ENCODE measurements at regions not wholly inside any gene's neighbourhood (a gene's known extent, or its start where the extent isn't known, plus 50 kb on each side); places are given as distances from the start of the nearest gene placed in this dataset.
"Not testable (repeated sequence)": the region's sequence is repeated elsewhere in the genome, so short reads cannot be mapped to it uniquely, and the experiment has no call there.

GRCh38 chr6:102928109-102928508, 1534.6 kb downstream of the GRIK2 start:
- Histone ChIP-seq H3K4me1 (ENCODE audit: control insufficient read depth, insufficient read depth, low read length) (no peaks in the 10 kb centered on the region), H3K4me3 (ENCODE audit: low read depth, low read length) (no peak overlapping the region), H3K9ac (ENCODE audit: low read length) (no peak overlapping the region), H3K27ac (ENCODE audit: low read depth, low read length) (no peak overlapping the region), H3K9me3 (ENCODE audit: control insufficient read depth, insufficient read depth, low read depth, low read length) (no peaks in the 10 kb centered on the region), H3K36me3 (ENCODE audit: control insufficient read depth, insufficient read depth, low read length) (no peaks in the 10 kb centered on the region), H3K27me3 (ENCODE audit: control insufficient read depth, insufficient read depth, low read length) (no peaks in the 10 kb centered on the region)

GRCh38 chr6:102918161-102918560, 1524.7 kb downstream of the GRIK2 start:
- Histone ChIP-seq H3K27ac (ENCODE audit: low read depth, low read length) (no peak overlapping the region), H3K9me3 (ENCODE audit: control insufficient read depth, insufficient read depth, low read depth, low read length) (no peaks in the 10 kb centered on the region), H3K27me3 (ENCODE audit: control insufficient read depth, insufficient read depth, low read length) (no peaks in the 10 kb centered on the region), H3K9ac (ENCODE audit: low read length) (no peak overlapping the region), H3K36me3 (ENCODE audit: control insufficient read depth, insufficient read depth, low read length) (no peaks in the 10 kb centered on the region), H3K4me1 (ENCODE audit: control insufficient read depth, insufficient read depth, low read length) (no peaks in the 10 kb centered on the region), H3K4me3 (ENCODE audit: low read depth, low read length) (no peak overlapping the region)

GRCh38 chr6:102911571-102911970, 1518.1 kb downstream of the GRIK2 start:
- no peaks in the 10 kb centered on the region for H3K27me3 ChIP-seq (ENCODE audit: control insufficient read depth, insufficient read depth, low read length)
- H3K9me3 ChIP-seq (ENCODE audit: control insufficient read depth, insufficient read depth, low read depth, low read length) = 0 out of 2 replicates have a peak, but pooled peaks cover 4% of the 10 kb centered on the region
- 0 out of 2 replicates have a peak, but pooled peaks cover 4% of the 10 kb centered on the region for H3K4me1 ChIP-seq (ENCODE audit: control insufficient read depth, insufficient read depth, low read length)
- H3K36me3 ChIP-seq (ENCODE audit: control insufficient read depth, insufficient read depth, low read length) = no peaks in the 10 kb centered on the region
- no peak overlapping the region for H3K27ac ChIP-seq (ENCODE audit: low read depth, low read length)
- no peak overlapping the region for H3K9ac ChIP-seq (ENCODE audit: low read length)
- no peak overlapping the region for H3K4me3 ChIP-seq (ENCODE audit: low read depth, low read length)

- H3K9me3 ChIP-seq (ENCODE audit: control insufficient read depth, insufficient read depth, low read depth, low read length) = not testable (repeated sequence)
Measured at GRCh38 chr6:102910701-102911139, 1517.2 kb downstream of the GRIK2 start.

GRCh38 chr6:102907181-102907580, 1513.7 kb downstream of the GRIK2 start:
- Histone ChIP-seq H3K4me3 (ENCODE audit: low read depth, low read length) (no peak overlapping the region), H3K27ac (ENCODE audit: low read depth, low read length) (no peak overlapping the region), H3K27me3 (ENCODE audit: control insufficient read depth, insufficient read depth, low read length) (no peaks in the 10 kb centered on the region), H3K36me3 (ENCODE audit: control insufficient read depth, insufficient read depth, low read length) (no peaks in the 10 kb centered on the region), H3K9me3 (ENCODE audit: control insufficient read depth, insufficient read depth, low read depth, low read length) (0 out of 2 replicates have a peak, but pooled peaks cover 4% of the 10 kb centered on the region), H3K9ac (ENCODE audit: low read length) (no peak overlapping the region), H3K4me1 (ENCODE audit: control insufficient read depth, insufficient read depth, low read length) (0 out of 2 replicates have a peak, but pooled peaks cover 4% of the 10 kb centered on the region)

More at GRCh38 chr6:102910701-102911139, 1517.2 kb downstream of the GRIK2 start:
- H3K27ac ChIP-seq (ENCODE audit: low read depth, low read length); H3K4me3 ChIP-seq (ENCODE audit: low read depth, low read length); H3K27me3 ChIP-seq (ENCODE audit: control insufficient read depth, insufficient read depth, low read length); H3K36me3 ChIP-seq (ENCODE audit: control insufficient read depth, insufficient read depth, low read length); H3K9ac ChIP-seq (ENCODE audit: low read length); H3K4me1 ChIP-seq (ENCODE audit: control insufficient read depth, insufficient read depth, low read length): not testable (repeated sequence)

- no peak overlapping the region for H3K9ac ChIP-seq (ENCODE audit: low read length)
- H3K4me1 ChIP-seq (ENCODE audit: control insufficient read depth, insufficient read depth, low read length) = 0 out of 2 replicates have a peak, but pooled peaks cover 4% of the 10 kb centered on the region
- no peaks in the 10 kb centered on the region for H3K36me3 ChIP-seq (ENCODE audit: control insufficient read depth, insufficient read depth, low read length)
- no peaks in the 10 kb centered on the region for H3K27me3 ChIP-seq (ENCODE audit: control insufficient read depth, insufficient read depth, low read length)
- H3K4me3 ChIP-seq (ENCODE audit: low read depth, low read length) = no peak overlapping the region
- H3K9me3 ChIP-seq (ENCODE audit: control insufficient read depth, insufficient read depth, low read depth, low read length) = no peaks in the 10 kb centered on the region
- H3K27ac ChIP-seq (ENCODE audit: low read depth, low read length) = no peak overlapping the region
Measured at GRCh38 chr6:102902471-102902870, 1509.0 kb downstream of the GRIK2 start.

- Histone ChIP-seq H3K27me3 (ENCODE audit: control insufficient read depth, insufficient read depth, low read length) (no peaks in the 10 kb centered on the region), H3K9me3 (ENCODE audit: control insufficient read depth, insufficient read depth, low read depth, low read length) (no peaks in the 10 kb centered on the region)
Measured at GRCh38 chr6:102895683-102896082, 1502.2 kb downstream of the GRIK2 start.

GRCh38 chr6:102885165-102885564, 1491.7 kb downstream of the GRIK2 start:
- no peak overlapping the region for H3K27ac ChIP-seq (ENCODE audit: low read depth, low read length)
- H3K36me3 ChIP-seq (ENCODE audit: control insufficient read depth, insufficient read depth, low read length) = no peaks in the 10 kb centered on the region
- no peaks in the 10 kb centered on the region for H3K4me1 ChIP-seq (ENCODE audit: control insufficient read depth, insufficient read depth, low read length)
- H3K4me3 ChIP-seq (ENCODE audit: low read depth, low read length) = no peak overlapping the region
- H3K9me3 ChIP-seq (ENCODE audit: control insufficient read depth, insufficient read depth, low read depth, low read length) = no peaks in the 10 kb centered on the region
- no peaks in the 10 kb centered on the region for H3K27me3 ChIP-seq (ENCODE audit: control insufficient read depth, insufficient read depth, low read length)
- H3K9ac ChIP-seq (ENCODE audit: low read length) = no peak overlapping the region

More at GRCh38 chr6:102895683-102896082, 1502.2 kb downstream of the GRIK2 start:
- H3K4me3 ChIP-seq (ENCODE audit: low read depth, low read length) = no peak overlapping the region
- no peaks in the 10 kb centered on the region for H3K4me1 ChIP-seq (ENCODE audit: control insufficient read depth, insufficient read depth, low read length)
- H3K36me3 ChIP-seq (ENCODE audit: control insufficient read depth, insufficient read depth, low read length) = no peaks in the 10 kb centered on the region
- no peak overlapping the region for H3K27ac ChIP-seq (ENCODE audit: low read depth, low read length)
- H3K9ac ChIP-seq (ENCODE audit: low read length) = no peak overlapping the region

GRCh38 chr6:102853249-102853955, 1459.9 kb downstream of the GRIK2 start:
- no peak overlapping the region for H3K4me3 ChIP-seq (ENCODE audit: low read depth, low read length)
- no peaks in the 10 kb centered on the region for H3K36me3 ChIP-seq (ENCODE audit: control insufficient read depth, insufficient read depth, low read length)
- H3K9ac ChIP-seq (ENCODE audit: low read length) = no peak overlapping the region
- H3K4me1 ChIP-seq (ENCODE audit: control insufficient read depth, insufficient read depth, low read length) = no peaks in the 10 kb centered on the region
- H3K27ac ChIP-seq (ENCODE audit: low read depth, low read length) = no peak overlapping the region
- no peaks in the 10 kb centered on the region for H3K27me3 ChIP-seq (ENCODE audit: control insufficient read depth, insufficient read depth, low read length)
- no peaks in the 10 kb centered on the region for H3K9me3 ChIP-seq (ENCODE audit: control insufficient read depth, insufficient read depth, low read depth, low read length)

- H3K4me3 ChIP-seq (ENCODE audit: low read depth, low read length) = no peak overlapping the region
- no peak overlapping the region for H3K27ac ChIP-seq (ENCODE audit: low read depth, low read length)
- no peaks in the 10 kb centered on the region for H3K4me1 ChIP-seq (ENCODE audit: control insufficient read depth, insufficient read depth, low read length)
- H3K9ac ChIP-seq (ENCODE audit: low read length) = no peak overlapping the region
- no peaks in the 10 kb centered on the region for H3K36me3 ChIP-seq (ENCODE audit: control insufficient read depth, insufficient read depth, low read length)
- H3K27me3 ChIP-seq (ENCODE audit: control insufficient read depth, insufficient read depth, low read length) = no peaks in the 10 kb centered on the region
- H3K9me3 ChIP-seq (ENCODE audit: control insufficient read depth, insufficient read depth, low read depth, low read length) = no peaks in the 10 kb centered on the region
Measured at GRCh38 chr6:102848796-102849195, 1455.3 kb downstream of the GRIK2 start.

- no peaks in the 10 kb centered on the region for H3K36me3 ChIP-seq (ENCODE audit: control insufficient read depth, insufficient read depth, low read length)
- H3K27ac ChIP-seq (ENCODE audit: low read depth, low read length) = no peak overlapping the region
- no peaks in the 10 kb centered on the region for H3K27me3 ChIP-seq (ENCODE audit: control insufficient read depth, insufficient read depth, low read length)
- H3K9me3 ChIP-seq (ENCODE audit: control insufficient read depth, insufficient read depth, low read depth, low read length) = no peaks in the 10 kb centered on the region
- H3K4me1 ChIP-seq (ENCODE audit: control insufficient read depth, insufficient read depth, low read length) = no peaks in the 10 kb centered on the region
- no peak overlapping the region for H3K9ac ChIP-seq (ENCODE audit: low read length)
- no peak overlapping the region for H3K4me3 ChIP-seq (ENCODE audit: low read depth, low read length)
Measured at GRCh38 chr6:102848210-102848609, 1454.7 kb downstream of the GRIK2 start.

All from HUES6 (cell line).